IPS-18c (cell line): ENCODE measurements at regions not wholly inside any gene's neighbourhood (a gene's known extent, or its start where the extent isn't known, plus 50 kb on each side); places are given as distances from the start of the nearest gene placed in this dataset.
"Not testable (repeated sequence)": the region's sequence is repeated elsewhere in the genome, so short reads cannot be mapped to it uniquely, and the experiment has no call there.

Experiments
- H3K4me3 ChIP-seq: 2 replicates; pipeline ENCODE4 v1.7.0; 2013; ENCODE audit warnings: low read depth, mild to moderate bottlenecking, low read length, moderate library complexity; ENCODE audit not compliant: insufficient read depth
- H3K9me3 ChIP-seq: one replicate; pipeline ENCODE4 v1.6.1; 2013; ENCODE audit warnings: mild to moderate bottlenecking, low read length, moderate library complexity; ENCODE audit not compliant: control insufficient read depth, insufficient read depth

DNA sequence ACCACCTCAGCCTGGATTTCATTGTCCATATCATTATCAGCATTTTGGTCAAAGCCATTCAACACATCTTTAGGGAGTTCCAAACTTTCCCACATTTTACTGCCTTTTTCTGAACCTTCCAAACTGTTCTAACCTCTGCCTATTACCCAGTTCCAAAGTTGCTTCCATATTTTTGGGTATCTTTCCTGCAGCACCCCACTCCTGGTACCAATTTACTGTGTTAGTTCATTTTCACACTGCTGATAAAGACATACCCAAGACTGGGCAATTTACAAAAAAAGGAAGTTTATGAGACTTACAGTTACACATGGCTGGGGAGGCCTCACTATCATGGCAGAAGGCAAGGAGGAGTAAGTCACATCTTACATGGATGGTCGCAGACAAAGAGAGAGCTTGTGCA, 63.6 kb upstream of the CEP162 start:
- H3K9me3 ChIP-seq, H3K4me3 ChIP-seq: not testable (repeated sequence)

DNA sequence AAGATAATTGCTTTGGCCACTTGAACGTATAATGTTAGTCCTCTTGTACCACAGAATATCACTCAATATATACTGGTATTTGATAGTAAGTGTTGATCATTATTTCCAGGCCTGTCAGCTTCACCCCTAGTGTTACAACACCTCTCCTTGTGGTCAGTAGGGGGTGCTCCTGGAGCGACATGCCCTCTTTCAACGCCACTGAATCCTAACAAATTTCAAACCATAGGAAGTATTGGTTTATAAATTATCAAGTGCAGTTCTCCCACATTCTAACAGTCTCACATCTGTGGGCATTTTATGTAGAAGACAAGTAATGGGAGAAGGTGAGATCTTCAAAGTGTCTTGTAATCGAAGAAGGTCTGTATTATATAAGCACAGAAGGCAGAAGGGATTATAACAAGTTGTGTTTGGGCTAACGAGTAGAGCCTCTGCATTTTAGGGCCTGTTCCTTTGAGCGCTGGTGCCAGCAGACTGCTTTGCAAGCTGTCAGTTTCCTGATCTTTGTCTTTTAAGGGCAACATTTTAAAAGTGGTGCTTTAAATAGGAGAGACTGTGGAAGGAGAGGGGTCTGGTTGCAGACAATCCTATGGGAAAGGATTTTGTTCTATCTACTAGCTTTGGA, 57.1 kb upstream of the CEP162 start:
- no peak overlapping the region for H3K4me3 ChIP-seq
- H3K9me3 ChIP-seq: no peaks in the 10 kb centered on the region

DNA sequence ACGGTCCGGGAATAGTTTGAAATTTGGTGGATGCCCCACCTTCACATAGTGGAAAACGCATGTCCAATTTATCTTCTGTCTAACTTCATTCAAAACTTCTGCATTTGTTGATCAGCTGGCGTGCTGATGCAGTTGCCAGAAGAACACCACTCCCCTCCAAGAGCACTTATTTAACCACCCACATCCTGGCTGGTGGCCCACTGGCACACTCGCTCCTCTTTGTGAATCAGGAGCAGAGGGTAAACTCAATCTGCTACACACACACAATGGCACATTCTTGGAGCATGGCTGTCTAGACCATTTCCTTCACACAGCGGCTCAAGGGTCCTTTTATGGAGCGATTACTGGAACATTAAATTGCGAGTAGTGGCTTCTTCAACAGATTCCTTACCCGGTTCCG, 55.1 kb upstream of the CEP162 start:
- Histone ChIP-seq H3K9me3 (no peaks in the 10 kb centered on the region), H3K4me3 (no peak overlapping the region)

DNA sequence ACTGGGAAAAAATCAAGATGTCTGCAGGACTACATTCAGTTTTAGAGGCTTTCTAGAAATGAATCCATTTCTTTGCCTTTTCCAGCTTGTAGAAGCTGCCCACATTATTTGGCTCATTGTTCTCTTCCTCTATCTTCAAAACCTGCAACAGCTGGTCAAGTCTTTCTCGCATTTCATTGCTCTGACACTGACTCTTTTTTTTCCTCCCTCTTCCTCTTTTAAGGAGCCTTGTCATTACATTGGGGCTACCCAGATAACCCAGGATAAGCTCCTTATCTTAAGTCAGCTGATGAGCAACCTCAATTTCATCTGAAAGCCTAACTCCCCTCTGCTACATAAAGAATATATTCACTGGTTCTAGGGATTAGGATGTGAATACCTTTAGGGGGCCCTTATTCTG, 53.2 kb upstream of the CEP162 start:
- Histone ChIP-seq H3K9me3 (no peaks in the 10 kb centered on the region), H3K4me3 (no peak overlapping the region)

DNA sequence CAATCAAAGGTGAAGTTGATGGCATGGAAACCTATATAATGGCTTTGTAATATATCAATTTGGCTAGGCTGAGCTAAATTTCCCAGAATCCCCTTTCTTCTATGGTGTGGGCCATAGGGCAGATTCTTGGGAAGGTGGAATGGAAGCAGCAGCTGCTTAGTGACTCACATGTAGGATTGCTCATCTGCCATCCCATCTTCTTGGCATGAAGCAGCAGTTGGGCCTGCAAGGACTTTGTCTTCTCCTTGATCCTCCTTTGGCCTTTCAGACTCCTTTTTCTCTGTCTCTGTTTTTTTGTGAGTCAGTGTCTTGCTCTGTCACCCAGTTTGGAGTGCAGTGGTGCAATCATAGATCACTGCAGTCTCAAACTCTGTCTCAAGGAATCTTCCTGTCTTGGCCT, 52.6 kb upstream of the CEP162 start:
- Histone ChIP-seq H3K9me3 (no peaks in the 10 kb centered on the region), H3K4me3 (no peak overlapping the region)

DNA sequence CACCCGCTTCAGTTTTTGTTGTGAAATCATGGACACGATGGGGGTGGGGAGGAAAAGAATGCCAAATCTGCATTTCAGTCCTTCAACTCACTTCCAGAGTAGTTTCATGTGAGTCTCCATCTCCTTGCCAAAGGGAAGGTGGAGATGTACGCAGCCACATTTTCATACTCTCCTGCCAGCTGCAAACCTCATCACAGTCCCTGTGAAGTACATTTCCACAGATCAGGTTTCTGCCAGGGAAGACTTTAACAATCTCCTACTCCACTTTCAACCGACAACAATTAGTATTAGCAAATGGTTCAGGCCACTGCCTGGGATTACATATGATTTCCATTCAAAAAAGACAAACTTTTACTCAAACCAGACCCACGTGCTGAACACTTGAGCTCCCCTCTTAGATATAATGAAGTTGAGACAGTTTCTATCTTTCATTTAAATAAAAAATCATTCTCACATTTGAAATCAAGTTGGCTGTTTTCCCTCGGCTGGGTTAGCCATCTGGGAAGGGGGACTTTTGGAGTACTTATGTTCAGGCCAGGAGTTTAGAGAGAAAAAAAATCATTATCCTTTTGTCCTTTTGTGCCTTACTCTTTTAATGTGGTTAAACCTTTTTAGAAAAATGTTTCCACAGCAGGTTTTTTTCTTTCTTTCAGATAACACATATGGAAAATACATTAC, 51.0 kb upstream of the CEP162 start:
- Histone ChIP-seq H3K9me3 (no peaks in the 10 kb centered on the region), H3K4me3 (no peak overlapping the region)
